C4-2B (cell line): ENCODE measurements at regions not wholly inside any gene's neighbourhood (a gene's known extent, or its start where the extent isn't known, plus 50 kb on each side); places are given as distances from the start of the nearest gene placed in this dataset.

Source experiments
- ZFX ChIP-seq: fragments of 450-650 bp; IDR thresholded peaks from 2 replicates; pipeline ENCODE4 v1.6.1; 2017
- TF ChIP-seq, protein P1 (sequence below): fragments of 450-650 bp; conservative IDR thresholded peaks from 2 replicates; pipeline ENCODE4 v1.5.1; 2017; ENCODE audit warnings: mild to moderate bottlenecking

DNA sequence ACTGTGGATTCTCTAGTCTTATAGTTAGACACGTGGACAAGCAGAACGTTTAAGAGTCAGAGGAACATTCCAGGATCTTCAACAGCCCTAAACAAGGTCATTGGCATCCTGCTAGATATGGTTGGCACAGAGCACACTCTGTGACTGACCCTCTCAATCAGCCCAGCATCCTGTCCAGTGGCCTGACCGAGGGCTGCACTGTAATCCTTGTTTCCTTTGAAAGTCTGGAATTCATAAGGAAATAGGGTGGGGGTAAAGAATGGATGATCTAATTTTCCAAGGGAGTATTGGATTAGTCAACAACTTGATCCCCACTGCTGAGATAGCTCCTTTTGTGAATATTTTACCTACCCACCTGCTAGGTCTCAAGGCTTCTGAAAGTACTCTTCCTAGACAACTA is 94.5 kb upstream of the DLG1 start:
- TF ChIP-seq, protein P1, sequence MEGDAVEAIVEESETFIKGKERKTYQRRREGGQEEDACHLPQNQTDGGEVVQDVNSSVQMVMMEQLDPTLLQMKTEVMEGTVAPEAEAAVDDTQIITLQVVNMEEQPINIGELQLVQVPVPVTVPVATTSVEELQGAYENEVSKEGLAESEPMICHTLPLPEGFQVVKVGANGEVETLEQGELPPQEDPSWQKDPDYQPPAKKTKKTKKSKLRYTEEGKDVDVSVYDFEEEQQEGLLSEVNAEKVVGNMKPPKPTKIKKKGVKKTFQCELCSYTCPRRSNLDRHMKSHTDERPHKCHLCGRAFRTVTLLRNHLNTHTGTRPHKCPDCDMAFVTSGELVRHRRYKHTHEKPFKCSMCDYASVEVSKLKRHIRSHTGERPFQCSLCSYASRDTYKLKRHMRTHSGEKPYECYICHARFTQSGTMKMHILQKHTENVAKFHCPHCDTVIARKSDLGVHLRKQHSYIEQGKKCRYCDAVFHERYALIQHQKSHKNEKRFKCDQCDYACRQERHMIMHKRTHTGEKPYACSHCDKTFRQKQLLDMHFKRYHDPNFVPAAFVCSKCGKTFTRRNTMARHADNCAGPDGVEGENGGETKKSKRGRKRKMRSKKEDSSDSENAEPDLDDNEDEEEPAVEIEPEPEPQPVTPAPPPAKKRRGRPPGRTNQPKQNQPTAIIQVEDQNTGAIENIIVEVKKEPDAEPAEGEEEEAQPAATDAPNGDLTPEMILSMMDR, result no peak
- TF ChIP-seq ZFX, result no peak
